Dedifferentiated amniotic fluid mesenchymal stem cell (primary cell): ENCODE measurements at regions not wholly inside any gene's neighbourhood (a gene's known extent, or its start where the extent isn't known, plus 50 kb on each side); places are given as distances from the start of the nearest gene placed in this dataset.

Experiments
- DNase-seq: peaks from one replicate; pipeline ENCODE4 v3.0.0-alpha.2; 2016; ENCODE audit errors: extremely low spot score

- DNase-seq = no peak
These were observed 154.2 kb upstream of the TYRP1 start for GRCh38 chr9:12538842-12539579.

DNA sequence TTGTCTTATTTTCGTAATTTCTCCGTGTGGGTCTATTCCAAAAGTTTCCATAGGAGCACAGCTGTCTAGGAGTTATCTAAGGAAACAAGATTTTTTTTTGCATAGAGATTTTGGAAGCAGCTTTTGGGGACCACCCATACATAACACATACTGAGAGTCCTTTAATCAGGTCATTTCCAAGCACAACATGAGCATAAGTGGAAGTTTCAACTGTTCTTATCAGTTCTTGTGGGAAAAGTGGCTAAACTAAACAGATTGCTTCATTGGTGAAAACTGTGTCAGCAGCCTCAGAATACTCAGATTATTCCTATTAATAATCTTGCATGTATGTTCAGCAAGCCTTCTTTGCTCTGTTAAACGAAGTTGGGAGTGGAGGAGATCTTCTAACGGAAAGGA, 153.6 kb upstream of the TYRP1 start:
- DNase-seq = no peak

DNA sequence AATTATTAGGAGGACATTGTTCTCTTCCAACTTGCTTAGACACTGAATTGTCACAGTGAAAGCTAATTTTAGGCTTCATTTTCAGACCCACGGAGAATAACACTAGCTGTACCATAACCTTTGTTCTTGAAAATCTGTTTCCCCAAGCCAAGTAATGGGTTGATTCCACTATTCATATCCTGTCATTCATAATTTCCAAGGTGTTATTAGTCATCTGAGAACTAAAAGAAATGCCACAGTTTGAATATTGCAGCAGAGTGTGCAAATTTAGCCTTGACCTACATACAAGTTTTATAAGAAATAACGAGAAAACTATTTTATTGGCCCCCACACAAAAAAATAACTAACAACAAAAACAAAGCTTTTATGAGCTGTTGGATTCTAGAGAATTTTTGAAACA, 148.5 kb upstream of the TYRP1 start:
- no peak for DNase-seq

DNA sequence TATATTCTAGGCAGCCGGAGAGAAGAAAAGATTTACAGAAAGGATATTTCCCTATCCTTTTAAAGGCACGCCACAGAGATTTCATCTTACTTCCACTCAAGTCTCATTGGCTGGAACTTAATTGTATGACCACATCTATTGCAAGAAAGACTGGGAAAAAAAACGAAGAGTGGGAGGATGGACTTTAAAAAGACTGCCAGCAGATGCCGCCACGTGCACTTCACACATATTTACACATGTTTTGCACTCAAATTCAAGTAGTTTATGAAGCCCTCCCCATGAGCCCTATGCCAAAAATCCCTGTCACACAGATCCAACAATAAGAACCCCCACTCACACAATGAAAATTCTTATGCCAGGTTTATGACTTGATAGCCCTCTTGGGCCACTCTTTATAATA, 138.5 kb upstream of the TYRP1 start:
- DNase-seq = no peak

DNA sequence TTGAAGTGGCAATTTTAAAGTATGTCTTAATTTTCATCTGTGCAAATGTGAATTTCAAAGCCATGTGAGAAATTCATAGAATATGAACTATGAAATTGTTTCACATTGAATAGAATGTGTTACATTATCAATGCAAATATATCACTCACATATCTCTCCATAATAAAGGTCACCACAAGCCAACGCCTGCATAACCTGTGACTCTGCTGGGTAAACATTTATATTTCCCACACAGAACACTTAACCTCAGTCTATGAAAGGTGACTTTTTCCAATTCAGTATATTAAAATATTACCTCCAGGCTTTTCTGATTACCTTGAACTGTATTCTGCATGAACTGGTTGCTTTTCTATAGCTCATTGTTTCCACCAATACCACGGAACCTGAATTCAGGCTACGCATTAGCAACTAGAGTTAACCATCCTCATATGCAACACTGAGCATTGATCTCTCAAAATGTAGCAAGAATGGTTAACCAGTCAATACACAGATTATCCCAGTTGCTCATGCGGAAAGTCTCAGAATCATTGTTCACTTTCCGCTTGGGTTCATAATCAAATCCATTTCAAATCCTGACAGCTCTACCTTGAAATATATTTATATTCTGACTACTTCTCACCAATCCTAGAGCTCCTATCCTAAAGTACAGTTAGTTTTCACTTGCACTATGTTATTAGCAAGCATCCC, 126.6 kb upstream of the TYRP1 start:
- no peak for DNase-seq

DNA sequence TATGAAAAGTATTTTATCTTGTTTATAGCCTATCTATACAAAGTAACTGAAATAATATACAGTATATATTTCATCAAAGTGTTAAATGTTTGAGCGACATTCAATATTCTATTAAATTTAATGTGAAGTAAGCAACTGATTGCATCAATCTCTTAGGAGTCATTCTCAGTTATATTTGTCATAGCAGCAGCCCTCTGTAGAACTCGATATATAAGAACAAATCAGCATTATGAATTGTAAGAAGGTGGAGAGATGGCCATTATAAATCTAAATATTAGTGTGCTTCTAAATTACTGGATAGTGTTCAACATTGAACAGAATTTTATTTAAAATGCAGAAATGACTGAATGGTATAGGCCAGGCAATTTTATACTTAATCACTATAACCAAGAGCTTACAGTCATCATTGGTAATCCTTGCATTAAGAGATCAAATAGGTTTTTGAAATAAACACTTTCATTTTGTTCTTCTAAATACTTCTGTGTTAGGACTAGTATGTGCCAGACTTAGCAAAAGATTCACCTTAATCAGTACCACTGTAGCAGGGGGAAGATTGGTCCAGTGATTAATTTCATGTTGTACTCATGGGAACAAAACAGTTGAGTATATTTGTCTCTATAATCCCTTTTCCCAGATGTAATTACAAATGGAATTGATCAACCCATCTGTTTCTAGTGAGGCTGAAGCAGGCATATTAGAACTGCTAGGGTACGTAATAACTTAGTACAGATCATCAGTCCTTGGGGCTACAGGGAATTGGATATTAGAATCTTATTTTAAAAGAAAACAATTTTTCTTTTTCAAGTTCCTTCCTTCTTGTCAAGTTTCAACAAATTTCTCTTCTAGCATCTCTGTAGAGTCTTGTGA, 108.3 kb upstream of the TYRP1 start:
- no peak for DNase-seq

DNA sequence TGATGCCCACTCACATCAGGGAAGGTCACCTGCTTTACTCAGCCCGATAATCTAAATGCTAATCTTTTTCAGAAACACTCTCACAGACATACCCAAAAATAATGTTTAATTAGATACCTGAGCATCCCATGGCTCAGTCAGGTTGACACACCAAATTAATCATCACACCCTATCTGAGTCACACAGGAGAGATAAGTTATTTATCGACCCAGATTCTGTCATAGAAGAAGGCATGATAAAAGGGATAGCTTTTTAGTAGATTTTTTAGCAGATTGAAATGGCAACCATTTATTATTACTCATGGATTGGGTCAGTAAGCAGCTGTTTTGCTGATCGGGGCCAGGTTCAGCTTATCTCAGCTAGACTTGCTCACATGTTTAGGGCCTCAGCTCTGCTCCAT, 97.8 kb upstream of the TYRP1 start:
- DNase-seq = no peak

DNA sequence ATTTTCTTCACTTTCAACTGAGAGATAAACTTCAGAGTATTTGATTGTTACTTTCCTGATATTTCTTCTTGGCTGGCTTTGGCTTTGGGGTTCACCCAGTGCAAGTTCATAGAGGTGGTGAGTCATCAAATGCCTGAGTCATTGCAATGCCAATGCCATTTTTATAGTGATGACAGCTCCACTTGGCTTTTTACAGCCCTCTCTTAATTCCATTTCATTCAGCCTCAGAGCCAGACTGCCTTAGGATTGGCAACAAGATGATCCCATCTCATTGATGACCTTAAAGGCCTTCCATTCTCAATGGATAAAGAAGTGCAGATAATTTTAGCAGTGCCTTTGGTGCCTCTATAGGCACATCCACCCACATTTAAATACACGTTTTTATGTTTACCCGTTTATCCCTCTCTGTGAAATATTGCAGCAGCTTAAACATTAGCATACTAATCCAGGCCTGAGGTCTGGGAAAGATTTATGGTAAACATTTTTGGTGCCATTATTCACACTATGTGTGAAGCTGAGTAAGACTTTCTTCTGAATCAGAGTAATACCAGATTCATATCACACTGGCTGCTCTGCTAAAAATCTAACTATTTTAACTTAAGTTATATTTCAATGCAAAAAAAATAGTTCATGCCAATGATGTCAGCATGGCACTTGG, 88.9 kb upstream of the TYRP1 start:
- no peak for DNase-seq

- DNase-seq = no peak
These were observed 80.9 kb upstream of the TYRP1 start for GRCh38 chr9:12612211-12612770.

DNA sequence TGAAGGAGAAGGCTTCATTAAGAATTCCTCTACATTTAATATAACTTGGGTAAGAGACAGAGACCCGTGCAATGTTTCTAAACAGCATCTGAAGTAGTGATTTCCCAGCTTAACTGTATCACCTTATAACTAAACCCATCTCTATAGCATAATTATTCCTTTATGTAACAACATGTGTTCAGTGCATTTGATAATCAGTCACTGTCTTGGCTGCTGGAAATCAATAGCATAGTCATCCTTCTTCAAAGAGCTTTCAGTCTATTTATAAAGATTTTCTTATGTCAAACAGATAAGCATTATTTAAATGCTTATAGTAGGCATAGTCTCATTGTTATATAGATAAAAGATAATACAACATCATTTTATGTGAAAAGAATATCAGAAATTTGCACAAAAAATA, 80.1 kb upstream of the TYRP1 start:
- DNase-seq = no peak

- no peak for DNase-seq
These were observed 78.7 kb upstream of the TYRP1 start for GRCh38 chr9:12614488-12614887.

GRCh38 chr9:12618956-12619355, 74.2 kb upstream of the TYRP1 start:
- no peak for DNase-seq

- no peak for DNase-seq
These were observed 67.3 kb upstream of the TYRP1 start for GRCh38 chr9:12625844-12626243.

GRCh38 chr9:12627096-12627495, 66.1 kb upstream of the TYRP1 start:
- no peak for DNase-seq

GRCh38 chr9:12628546-12628945, 64.6 kb upstream of the TYRP1 start:
- no peak for DNase-seq

- no peak for DNase-seq
These were observed 64.1 kb upstream of the TYRP1 start for GRCh38 chr9:12629067-12629466.

DNA sequence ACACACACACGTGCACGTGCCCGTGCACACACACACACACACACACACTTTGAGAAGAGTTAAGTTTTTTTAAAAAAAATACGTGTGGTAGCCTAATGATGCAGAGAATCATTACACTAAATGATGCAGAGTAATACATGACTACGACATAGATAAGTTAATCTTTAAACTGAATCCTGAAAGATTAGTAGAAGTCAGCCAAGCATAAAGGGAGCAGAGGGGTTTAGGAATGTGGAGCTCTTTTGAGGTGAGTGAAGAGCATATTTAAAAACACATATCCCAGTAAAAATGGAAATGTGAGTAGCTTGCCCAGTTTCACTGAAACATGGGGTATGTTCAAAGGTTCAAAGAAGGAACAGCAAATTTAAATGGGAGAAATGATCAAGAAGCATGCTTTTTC, 61.3 kb upstream of the TYRP1 start:
- no peak for DNase-seq

GRCh38 chr9:12633016-12633765, 60.0 kb upstream of the TYRP1 start:
- no peak for DNase-seq

DNA sequence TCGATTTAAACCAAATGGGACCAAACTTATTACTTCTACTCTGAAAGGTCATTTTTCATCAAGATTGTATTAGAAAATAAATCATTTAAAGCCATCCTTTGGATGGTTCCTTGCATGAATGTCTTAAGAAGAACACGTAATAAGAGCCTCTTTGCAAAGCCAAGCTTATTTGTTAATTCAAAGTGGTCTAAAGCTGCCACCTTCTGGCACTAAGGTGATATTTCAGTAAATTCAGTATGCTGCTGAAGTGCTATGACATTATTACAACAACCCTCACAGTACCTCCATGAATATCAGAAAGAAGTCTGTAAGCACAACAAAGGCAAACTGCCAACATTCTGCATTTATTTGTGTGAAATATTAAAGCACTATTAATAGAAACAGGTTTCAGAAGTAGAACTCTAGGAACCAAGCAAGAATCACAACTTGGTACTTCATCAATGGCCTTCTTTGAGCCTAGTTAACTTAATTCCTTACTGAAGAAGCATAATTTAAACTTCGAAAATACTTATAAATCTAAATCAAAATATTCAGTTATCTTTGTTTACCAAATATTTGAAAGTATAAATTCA, 53.1 kb upstream of the TYRP1 start:
- peak; percentile 74 for DNase-seq

DNA sequence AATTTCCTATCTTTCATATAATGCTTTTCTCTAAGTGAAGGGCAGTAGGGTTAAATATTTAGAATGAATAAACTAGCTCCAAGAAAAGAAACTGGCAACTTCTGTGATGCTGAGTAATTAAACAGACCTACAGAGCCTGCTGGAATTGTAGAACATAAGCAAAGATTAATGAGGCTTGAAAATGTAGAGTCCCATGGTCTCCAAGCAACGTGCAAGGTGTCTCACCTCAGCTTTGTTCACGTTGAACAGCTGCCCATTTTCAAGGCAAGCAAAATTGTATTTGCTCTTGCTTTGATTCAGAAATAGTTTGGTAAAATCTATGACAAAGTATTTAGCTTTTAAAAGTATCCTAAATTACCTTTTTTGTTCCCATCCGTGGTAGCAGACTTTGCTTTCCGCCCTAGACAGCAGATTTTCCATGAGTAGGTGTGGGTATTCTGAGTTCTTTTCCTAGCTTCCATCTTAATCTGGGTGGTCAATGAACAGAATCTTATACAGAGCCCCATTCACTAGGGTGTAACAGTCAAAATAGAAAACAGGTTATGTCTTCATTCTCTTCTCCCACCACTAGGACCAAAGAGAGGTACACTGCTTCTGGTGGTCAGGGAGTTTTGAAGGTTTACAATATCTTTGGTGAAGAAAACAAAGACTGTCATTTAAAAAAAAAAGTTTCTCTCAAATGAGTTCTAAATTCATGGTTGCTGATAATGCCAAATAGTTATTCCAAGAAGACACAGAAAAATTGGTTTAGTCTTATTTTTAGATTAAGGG, 52.1 kb upstream of the TYRP1 start:
- DNase-seq = no peak
